ENCODE measurements at regions not wholly inside any gene's neighbourhood (a gene's known extent, or its start where the extent isn't known, plus 50 kb on each side); places are given as distances from the start of the nearest gene placed in this dataset.

- H3F3A ChIP-seq (replicated peaks; ENCODE audit: low read depth): no peaks in the 10 kb centered on the region
- H3K27ac Mint-ChIP-seq: no peak overlapping the region
- H3K4me2 ChIP-seq: no peak overlapping the region
- H3K4me3 Mint-ChIP-seq: no peak overlapping the region
- no peaks in the 10 kb centered on the region for H4K20me1 ChIP-seq (replicated peaks; ENCODE audit: insufficient read depth)
- no peaks in the 10 kb centered on the region for H3K27me3 ChIP-seq (ENCODE audit: insufficient read depth)
- H3K9me3 Mint-ChIP-seq: no peaks in the 10 kb centered on the region
- peaks cover 6% of the 10 kb centered on the region; the same call in 1 of the 2 replicates for H3K9me2 ChIP-seq (ENCODE audit: insufficient read depth)
- no peak overlapping the region for H2AFZ ChIP-seq
- ATAC-seq (no peak), DNase-seq (ENCODE audit: low spot score) (no peak)
- TF ChIP-seq, protein P1, sequence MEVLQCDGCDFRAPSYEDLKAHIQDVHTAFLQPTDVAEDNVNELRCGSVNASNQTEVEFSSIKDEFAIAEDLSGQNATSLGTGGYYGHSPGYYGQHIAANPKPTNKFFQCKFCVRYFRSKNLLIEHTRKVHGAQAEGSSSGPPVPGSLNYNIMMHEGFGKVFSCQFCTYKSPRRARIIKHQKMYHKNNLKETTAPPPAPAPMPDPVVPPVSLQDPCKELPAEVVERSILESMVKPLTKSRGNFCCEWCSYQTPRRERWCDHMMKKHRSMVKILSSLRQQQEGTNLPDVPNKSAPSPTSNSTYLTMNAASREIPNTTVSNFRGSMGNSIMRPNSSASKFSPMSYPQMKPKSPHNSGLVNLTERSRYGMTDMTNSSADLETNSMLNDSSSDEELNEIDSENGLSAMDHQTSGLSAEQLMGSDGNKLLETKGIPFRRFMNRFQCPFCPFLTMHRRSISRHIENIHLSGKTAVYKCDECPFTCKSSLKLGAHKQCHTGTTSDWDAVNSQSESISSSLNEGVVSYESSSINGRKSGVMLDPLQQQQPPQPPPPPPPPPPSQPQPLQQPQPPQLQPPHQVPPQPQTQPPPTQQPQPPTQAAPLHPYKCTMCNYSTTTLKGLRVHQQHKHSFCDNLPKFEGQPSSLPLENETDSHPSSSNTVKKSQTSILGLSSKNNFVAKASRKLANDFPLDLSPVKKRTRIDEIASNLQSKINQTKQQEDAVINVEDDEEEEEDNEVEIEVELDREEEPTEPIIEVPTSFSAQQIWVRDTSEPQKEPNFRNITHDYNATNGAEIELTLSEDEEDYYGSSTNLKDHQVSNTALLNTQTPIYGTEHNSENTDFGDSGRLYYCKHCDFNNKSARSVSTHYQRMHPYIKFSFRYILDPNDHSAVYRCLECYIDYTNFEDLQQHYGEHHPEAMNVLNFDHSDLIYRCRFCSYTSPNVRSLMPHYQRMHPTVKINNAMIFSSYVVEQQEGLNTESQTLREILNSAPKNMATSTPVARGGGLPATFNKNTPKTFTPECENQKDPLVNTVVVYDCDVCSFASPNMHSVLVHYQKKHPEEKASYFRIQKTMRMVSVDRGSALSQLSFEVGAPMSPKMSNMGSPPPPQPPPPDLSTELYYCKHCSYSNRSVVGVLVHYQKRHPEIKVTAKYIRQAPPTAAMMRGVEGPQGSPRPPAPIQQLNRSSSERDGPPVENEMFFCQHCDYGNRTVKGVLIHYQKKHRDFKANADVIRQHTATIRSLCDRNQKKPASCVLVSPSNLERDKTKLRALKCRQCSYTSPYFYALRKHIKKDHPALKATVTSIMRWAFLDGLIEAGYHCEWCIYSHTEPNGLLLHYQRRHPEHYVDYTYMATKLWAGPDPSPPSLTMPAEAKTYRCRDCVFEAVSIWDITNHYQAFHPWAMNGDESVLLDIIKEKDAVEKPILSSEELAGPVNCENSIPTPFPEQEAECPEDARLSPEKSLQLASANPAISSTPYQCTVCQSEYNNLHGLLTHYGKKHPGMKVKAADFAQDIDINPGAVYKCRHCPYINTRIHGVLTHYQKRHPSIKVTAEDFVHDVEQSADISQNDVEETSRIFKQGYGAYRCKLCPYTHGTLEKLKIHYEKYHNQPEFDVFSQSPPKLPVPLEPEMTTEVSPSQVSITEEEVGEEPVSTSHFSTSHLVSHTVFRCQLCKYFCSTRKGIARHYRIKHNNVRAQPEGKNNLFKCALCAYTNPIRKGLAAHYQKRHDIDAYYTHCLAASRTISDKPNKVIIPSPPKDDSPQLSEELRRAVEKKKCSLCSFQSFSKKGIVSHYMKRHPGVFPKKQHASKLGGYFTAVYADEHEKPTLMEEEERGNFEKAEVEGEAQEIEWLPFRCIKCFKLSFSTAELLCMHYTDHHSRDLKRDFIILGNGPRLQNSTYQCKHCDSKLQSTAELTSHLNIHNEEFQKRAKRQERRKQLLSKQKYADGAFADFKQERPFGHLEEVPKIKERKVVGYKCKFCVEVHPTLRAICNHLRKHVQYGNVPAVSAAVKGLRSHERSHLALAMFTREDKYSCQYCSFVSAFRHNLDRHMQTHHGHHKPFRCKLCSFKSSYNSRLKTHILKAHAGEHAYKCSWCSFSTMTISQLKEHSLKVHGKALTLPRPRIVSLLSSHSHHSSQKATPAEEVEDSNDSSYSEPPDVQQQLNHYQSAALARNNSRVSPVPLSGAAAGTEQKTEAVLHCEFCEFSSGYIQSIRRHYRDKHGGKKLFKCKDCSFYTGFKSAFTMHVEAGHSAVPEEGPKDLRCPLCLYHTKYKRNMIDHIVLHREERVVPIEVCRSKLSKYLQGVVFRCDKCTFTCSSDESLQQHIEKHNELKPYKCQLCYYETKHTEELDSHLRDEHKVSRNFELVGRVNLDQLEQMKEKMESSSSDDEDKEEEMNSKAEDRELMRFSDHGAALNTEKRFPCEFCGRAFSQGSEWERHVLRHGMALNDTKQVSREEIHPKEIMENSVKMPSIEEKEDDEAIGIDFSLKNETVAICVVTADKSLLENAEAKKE (CRISPR knock-in tag; IDR thresholded peaks at IDR 0.05): no peak
- TF ChIP-seq EZH2phosphoT487 (IDR thresholded peaks at IDR 0.05; ENCODE audit: unreplicated experiment) (no peak), NANOG (IDR thresholded peaks at IDR 0.05; ENCODE audit: borderline replicate concordance) (no peak), POLR2AphosphoS5 (IDR thresholded peaks at IDR 0.05; ENCODE audit: low read depth) (no peak), CREB1 (CRISPR knock-in tag; IDR thresholded peaks at IDR 0.05; ENCODE audit: low read depth) (no peak), EZH2 (IDR thresholded peaks at IDR 0.05; ENCODE audit: low read depth, unreplicated experiment) (no peak), JUNB (IDR thresholded peaks at IDR 0.05; ENCODE audit: unreplicated experiment) (no peak), ZNF114 (CRISPR knock-in tag; IDR thresholded peaks at IDR 0.05) (no peak), STAT1 (IDR thresholded peaks at IDR 0.05; ENCODE audit: unreplicated experiment) (no peak), ZNF331 (CRISPR knock-in tag; IDR thresholded peaks at IDR 0.05; ENCODE audit: low read depth) (no peak), REST (IDR thresholded peaks at IDR 0.05; ENCODE audit: unreplicated experiment) (no peak)
- TF ChIP-seq, protein P2, sequence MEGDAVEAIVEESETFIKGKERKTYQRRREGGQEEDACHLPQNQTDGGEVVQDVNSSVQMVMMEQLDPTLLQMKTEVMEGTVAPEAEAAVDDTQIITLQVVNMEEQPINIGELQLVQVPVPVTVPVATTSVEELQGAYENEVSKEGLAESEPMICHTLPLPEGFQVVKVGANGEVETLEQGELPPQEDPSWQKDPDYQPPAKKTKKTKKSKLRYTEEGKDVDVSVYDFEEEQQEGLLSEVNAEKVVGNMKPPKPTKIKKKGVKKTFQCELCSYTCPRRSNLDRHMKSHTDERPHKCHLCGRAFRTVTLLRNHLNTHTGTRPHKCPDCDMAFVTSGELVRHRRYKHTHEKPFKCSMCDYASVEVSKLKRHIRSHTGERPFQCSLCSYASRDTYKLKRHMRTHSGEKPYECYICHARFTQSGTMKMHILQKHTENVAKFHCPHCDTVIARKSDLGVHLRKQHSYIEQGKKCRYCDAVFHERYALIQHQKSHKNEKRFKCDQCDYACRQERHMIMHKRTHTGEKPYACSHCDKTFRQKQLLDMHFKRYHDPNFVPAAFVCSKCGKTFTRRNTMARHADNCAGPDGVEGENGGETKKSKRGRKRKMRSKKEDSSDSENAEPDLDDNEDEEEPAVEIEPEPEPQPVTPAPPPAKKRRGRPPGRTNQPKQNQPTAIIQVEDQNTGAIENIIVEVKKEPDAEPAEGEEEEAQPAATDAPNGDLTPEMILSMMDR (conservative IDR thresholded peaks at IDR 0.05; ENCODE audit: low read depth in 2 of 2): no peak
- no peak overlapping the region for H3K4me3 ChIP-seq
- no peak overlapping the region for H3K27ac ChIP-seq (ENCODE audit: low read depth)
- H3K4me1 Mint-ChIP-seq: no peaks in the 10 kb centered on the region
- no peaks in the 10 kb centered on the region for H3K36me3 Mint-ChIP-seq (ENCODE audit: low read depth)
- no peaks in the 10 kb centered on the region for H3K27me3 Mint-ChIP-seq (ENCODE audit: insufficient read depth, low read depth, poor library complexity)
- 0 out of 2 replicates have a peak, but pooled peaks cover 3% of the 10 kb centered on the region for H3K4me1 ChIP-seq (ENCODE audit: insufficient read depth)
- no peaks in the 10 kb centered on the region for H3K36me3 ChIP-seq (ENCODE audit: insufficient read depth)
- H3K79me2 ChIP-seq (replicated peaks; ENCODE audit: insufficient read depth): no peaks in the 10 kb centered on the region
Observed at GRCh38 chr3:63751459-63751858, 67.6 kb upstream of the C3orf49 start.

Measured in GM23338 (cell line).